GM18867 (cell line): ENCODE measurements at regions not wholly inside any gene's neighbourhood (a gene's known extent, or its start where the extent isn't known, plus 50 kb on each side); places are given as distances from the start of the nearest gene placed in this dataset.
"Not testable (repeated sequence)": the region's sequence is repeated elsewhere in the genome, so short reads cannot be mapped to it uniquely, and the experiment has no call there.

ENCODE experiments used
- ATAC-seq: cut with Tn5 transposase; IDR thresholded peaks from one replicate; pipeline ENCODE4 v1.9.1; 2021; ENCODE audit warnings: mild to moderate bottlenecking, moderate library complexity; ENCODE audit not compliant: unreplicated experiment

GRCh38 chr10:118423800-118424442 lies 81.8 kb upstream of the FAM204A start:
- peak; percentile 94 for ATAC-seq

- ATAC-seq, result no peak
These were observed 80.1 kb upstream of the FAM204A start for GRCh38 chr10:118422241-118422640.

DNA sequence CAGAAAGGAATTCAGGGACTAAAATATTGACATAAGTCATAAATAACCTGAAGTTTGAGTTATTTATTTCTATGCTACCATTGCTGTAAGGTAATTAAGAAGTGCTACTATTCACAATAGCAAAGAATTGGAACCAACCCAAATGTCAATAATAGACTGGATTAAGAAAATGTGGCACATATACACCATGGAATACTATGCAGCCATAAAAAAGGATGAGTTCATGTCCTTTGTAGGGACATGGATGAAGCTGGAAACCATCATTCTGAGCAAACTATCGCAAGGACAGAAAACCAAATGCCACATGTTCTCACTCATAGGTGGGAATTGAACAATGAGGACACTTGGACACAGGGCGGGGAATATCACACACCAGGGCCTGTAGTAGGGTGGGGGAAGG lies 77.9 kb upstream of the FAM204A start:
- ATAC-seq, result not testable (repeated sequence)

- ATAC-seq, result no peak
These were observed 70.8 kb upstream of the FAM204A start for GRCh38 chr10:118412932-118413331.

DNA sequence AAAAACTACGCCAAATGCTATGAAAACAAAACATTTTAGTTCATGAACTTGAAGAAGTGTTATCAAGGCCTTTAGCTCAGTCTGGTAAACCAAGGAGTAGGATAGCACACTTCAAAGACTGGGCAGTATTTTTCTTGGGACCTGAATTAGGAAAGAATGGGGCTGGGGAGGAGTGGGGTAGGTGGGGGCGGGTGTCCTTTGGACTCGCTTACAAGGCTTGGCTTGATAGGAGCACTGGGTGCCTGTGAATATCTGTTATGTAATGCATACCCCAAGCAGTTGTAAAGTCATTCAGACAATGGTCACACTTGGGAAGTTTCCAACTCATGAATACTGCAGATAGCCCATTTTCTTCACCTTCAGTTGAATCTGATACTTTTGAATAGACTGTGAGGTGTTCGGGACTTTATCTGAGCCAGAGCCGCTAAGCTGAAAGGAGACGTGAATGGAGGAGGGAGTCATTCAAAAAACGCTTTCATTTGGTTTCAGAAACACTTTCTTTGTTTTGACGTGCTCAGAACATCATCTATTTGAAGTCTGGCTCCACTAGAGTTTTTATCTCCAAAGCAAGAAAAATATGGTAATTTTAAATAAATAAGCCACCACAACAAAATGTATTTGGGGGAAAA lies 70.1 kb upstream of the FAM204A start:
- ATAC-seq, result no peak

- ATAC-seq, result no peak
These were observed 67.2 kb upstream of the FAM204A start for GRCh38 chr10:118409295-118409694.

DNA sequence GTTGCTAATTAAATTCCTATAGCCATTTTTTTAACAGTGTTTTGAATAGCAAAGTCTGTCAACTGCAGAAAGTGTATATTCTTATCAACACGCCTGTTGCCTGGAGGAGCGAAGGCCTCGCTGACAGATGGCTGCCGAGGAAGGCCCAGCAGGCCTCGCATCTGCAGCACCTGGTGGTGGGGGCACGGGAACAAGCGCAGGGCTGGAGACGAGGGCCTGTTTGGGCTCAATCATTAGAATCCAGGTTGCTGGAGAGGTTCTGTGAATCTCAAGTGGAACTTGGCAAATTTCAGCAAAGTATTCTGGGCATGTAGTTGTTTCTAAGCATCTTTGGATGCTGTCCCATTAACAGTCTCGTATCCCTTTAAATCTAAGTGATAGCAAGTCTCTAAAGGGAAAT lies 66.1 kb upstream of the FAM204A start:
- no peak for ATAC-seq

DNA sequence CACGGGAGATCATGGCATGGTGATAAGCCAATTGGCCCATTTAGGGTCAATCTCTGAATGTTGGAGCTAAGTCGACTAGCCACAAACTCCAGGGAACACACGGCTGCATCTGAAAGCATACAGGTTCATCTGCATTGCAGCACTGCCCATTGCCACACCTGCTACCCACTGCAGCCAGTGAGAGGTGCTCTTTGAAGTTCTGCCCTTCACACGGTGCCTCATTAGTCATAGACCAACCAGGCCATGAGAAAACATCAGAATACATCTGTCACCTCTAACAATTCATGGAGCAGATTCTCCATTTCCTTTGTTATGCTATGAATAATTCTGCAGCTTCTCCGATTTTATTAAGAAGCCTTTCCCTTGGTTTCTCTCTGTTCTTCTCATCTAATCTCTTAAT lies 65.7 kb upstream of the FAM204A start:
- ATAC-seq, result no peak

DNA sequence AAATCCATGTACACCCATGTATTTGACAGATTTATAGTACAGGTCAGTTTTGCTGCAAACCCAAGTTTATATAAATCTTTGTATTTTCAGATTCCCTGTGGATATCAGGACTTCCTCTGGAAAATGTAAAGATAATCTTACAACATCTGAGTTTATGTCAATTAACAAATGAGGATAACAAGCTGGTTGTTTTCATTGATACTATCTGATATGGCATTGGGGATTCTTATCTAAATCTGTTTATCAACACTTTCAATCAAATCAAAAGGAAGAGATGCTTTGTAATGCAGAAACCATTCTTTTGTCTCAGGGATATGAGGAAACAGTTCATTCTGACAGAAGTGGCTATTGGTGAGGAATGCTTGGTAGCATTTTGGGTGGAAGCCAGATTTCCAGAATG lies 64.9 kb upstream of the FAM204A start:
- ATAC-seq, result no peak

DNA sequence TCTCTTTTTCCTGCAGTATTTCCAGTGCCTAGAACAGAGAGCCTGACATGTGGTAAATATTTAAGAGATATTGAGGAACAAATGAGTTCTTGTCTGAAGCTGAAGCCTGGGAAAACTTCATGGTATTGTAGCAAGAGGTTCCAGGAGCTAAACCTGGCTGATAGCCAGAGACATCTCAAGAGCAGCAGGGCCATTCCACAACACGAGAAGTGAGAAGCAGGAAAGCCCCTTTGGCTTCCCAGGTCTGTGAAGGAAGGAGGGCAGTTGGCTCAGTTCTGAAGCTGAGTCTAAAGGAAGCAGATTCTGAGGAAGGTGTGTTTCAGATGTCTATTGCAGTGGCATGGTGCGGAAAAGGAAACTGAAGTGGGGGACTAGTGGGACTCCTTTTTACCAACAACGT lies 63.8 kb upstream of the FAM204A start:
- no peak for ATAC-seq

DNA sequence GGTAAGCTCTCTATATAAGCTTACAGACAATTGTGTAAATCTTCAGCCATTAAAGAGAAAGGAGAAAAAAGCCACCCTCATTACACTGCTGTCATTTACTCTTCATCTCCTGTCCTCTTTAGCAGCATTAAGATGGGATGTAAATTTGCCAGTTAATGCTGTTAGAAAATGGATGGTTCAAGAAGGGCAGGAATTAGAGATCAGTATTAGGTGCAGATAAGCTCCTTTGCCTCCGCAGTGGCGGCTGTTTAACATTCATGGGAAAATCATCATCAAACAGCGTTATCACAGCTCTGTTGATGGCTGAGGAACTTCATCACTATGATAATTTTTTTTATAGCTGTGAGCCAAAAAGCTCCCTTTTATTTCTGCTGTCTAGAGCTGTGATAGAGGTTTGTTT lies 61.8 kb upstream of the FAM204A start:
- ATAC-seq, result no peak

DNA sequence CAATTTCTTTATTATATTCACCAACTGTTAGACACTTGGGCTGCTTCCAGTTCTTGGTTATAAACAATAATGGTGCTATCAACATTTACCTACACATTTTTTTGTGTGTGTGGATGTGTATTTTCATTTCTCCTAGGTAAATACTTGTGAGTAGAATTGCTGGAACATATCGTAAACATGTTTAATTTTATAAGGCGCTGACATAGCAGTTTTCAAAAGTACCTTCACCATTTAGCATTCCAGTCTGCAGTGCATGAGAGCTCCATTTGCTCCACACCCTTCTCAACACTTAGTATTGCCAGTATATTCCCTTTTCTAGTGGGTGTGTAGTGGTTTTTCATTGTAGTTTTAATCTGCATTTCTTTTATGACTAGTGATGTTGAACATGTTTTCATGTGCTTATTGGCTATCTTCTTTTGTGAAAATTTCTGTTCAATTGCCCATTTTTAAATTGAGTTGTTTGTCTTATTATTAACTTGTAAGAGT lies 59.6 kb upstream of the FAM204A start:
- ATAC-seq, result no peak

DNA sequence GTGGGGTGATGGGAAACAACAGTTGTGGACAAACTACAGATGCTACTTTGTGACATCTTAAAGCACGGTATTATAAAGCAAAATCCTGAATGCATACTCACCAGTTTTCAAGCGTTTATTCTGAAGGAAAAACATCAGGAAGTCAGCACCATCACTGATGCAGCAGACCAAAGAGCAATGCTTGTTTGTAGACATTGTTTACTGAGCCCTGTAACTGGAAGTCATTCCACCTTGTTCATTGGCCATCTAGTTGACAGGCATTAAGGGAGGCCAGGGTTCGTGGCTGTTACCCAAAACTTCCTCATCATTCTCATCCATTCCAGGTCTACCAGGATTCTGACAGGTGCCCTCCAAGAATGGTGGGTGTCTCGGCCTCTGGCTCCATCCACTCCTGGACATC lies 55.3 kb upstream of the FAM204A start:
- ATAC-seq, result no peak

DNA sequence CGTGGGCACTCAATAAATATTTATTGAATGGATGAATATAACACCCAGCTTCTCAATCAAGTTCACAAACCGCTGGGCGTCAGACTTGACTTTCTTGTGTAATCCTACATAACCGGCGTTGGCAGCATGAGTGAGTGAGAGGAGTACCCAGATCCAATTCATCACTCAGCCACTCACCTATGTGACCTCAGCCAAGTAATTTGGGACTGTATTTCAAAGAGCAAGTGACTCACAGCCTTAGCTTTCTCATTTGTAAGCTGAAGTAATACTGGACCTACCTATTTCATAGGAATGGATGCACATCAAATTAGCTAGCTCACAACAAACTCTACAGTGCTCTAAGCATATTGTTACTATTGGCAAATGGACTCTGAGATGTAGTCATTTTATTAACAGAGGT lies 53.8 kb upstream of the FAM204A start:
- ATAC-seq, result no peak

GRCh38 chr10:118394301-118395200 lies 52.4 kb upstream of the FAM204A start:
- ATAC-seq, result no peak

- ATAC-seq, result no peak
These were observed 50.6 kb upstream of the FAM204A start for GRCh38 chr10:118392761-118393160.
